OCI-LY7 (cell line): ENCODE measurements at regions not wholly inside any gene's neighbourhood (a gene's known extent, or its start where the extent isn't known, plus 50 kb on each side); places are given as distances from the start of the nearest gene placed in this dataset.
"Not testable (repeated sequence)": the region's sequence is repeated elsewhere in the genome, so short reads cannot be mapped to it uniquely, and the experiment has no call there.

Experiments used
- BruUV-seq: library from RNA; stranded (reverse); fragments of 400-500 nt; replicated peaks from 2 replicates; lab custom pipeline; 2021; lab: Mats Ljungman, UMichigan
- CTCF ChIA-PET: fragments of 300-600 bp; sonication (Branson Sonifier 250); formaldehyde crosslinking; loops from one replicate; lab custom pipeline; 2022; ENCODE audit warnings: antibody characterized with exemption; ENCODE audit not compliant: unreplicated experiment; lab: Charles Lee
- POLR2A ChIA-PET: fragments of 300-600 bp; sonication (Branson Sonifier 250); formaldehyde crosslinking; loops from one replicate; lab custom pipeline; 2022; ENCODE audit warnings: antibody characterized with exemption; lab: Charles Lee
- DNase-seq: peaks from one replicate; pipeline ENCODE4 v3.0.0-alpha.2; 2015; ENCODE audit warnings: low spot score
- H2AFZ ChIP-seq: fragments of 200-600 bp; sonication (generic), shearing (Covaris generic); 2 replicates; pipeline ENCODE4 v1.6.1; 2014; ENCODE audit warnings: mild to moderate bottlenecking, antibody characterized with exemption, low read length, moderate library complexity
- H3K27ac ChIP-seq: fragments of 200-600 bp; sonication (generic); 2 replicates; pipeline ENCODE4 v1.5.1; 2014; ENCODE audit warnings: mixed run types, low read depth, mild to moderate bottlenecking, moderate library complexity, low read length, inconsistent platforms; ENCODE audit not compliant: poor library complexity, severe bottlenecking
- H3K36me3 ChIP-seq: fragments of 200-600 bp; sonication (generic); 2 replicates; pipeline ENCODE4 v1.6.1; 2014; ENCODE audit warnings: mild to moderate bottlenecking, antibody characterized with exemption, low read length, moderate library complexity, mixed read lengths; ENCODE audit not compliant: insufficient read depth
- H3K4me1 ChIP-seq: fragments of 200-600 bp; sonication (generic); 2 replicates; pipeline ENCODE4 v1.5.1; 2014; ENCODE audit warnings: mild to moderate bottlenecking, low read length; ENCODE audit not compliant: insufficient read depth, poor library complexity, severe bottlenecking
- H3K4me2 ChIP-seq: fragments of 200-600 bp; sonication (generic); 2 replicates; pipeline ENCODE4 v1.6.1; 2014; ENCODE audit warnings: mild to moderate bottlenecking, low read length
- H3K4me3 ChIP-seq: fragments of 200-600 bp; sonication (generic); 2 replicates; pipeline ENCODE4 v1.5.1; 2014; ENCODE audit warnings: mild to moderate bottlenecking, low read depth, low read length; ENCODE audit not compliant: poor library complexity, severe bottlenecking
- H3K79me2 ChIP-seq: fragments of 200-600 bp; sonication (generic); 2 replicates; pipeline ENCODE4 v1.6.1; 2016; ENCODE audit warnings: low read depth, mild to moderate bottlenecking, low read length, moderate library complexity, mixed read lengths; ENCODE audit not compliant: insufficient read depth
- H3K9me2 ChIP-seq: fragments of 200-600 bp; sonication (generic); 2 replicates; pipeline ENCODE4 v1.6.1; 2016; ENCODE audit warnings: mild to moderate bottlenecking, low read length, mixed read lengths; ENCODE audit not compliant: insufficient read depth
- H3K9me3 ChIP-seq: fragments of 200-600 bp; sonication (generic); 2 replicates; pipeline ENCODE4 v1.6.1; 2014; ENCODE audit warnings: mild to moderate bottlenecking, mixed run types, low read length, mixed read lengths
- H4K20me1 ChIP-seq: fragments of 200-600 bp; sonication (generic); 2 replicates; pipeline ENCODE4 v1.6.1; 2014; ENCODE audit warnings: mild to moderate bottlenecking, antibody characterized with exemption, low read length, moderate library complexity, mixed read lengths; ENCODE audit not compliant: insufficient read depth
- EZH2phosphoT487 ChIP-seq: fragments of 200-600 bp; sonication (generic); IDR thresholded peaks from 2 replicates; pipeline ENCODE4 v1.6.1; 2018; ENCODE audit warnings: low read depth, borderline replicate concordance, mild to moderate bottlenecking, mixed run types, antibody characterized with exemption, low read length, moderate library complexity, mixed read lengths
- intact Hi-C: fragments of 100-400 bp; cut with micrococcal nuclease; formaldehyde crosslinking; loops from one replicate; pipeline ENCODE4 v1.10.0; 2022; ENCODE audit not compliant: unreplicated experiment
- TF ChIP-seq, protein P1 (sequence below): fragments of 200-600 bp; sonication (generic); conservative IDR thresholded peaks from 2 replicates; pipeline ENCODE4 v1.5.1; 2014; ENCODE audit warnings: mild to moderate bottlenecking, antibody characterized with exemption, low read length, moderate library complexity, mixed read lengths

DNA sequence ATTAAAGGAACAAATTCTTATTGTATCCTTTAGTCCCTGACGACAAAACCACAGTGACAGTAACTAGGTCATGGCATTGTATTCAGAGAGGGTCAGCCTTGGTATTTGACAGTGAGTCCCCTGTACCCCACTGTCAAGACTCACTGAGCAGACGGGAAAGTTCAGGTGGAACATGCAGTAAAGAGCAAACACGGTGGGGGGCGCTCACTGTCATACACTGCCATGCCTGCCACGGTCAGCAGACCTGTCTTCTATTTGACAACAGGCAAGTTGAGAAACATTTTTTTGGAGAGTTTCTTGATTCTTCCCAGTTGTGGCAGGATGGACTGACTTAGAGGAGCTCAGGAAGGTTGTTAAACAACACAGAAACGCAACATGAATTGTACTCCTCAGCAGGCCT is 681.6 kb downstream of the KCNJ18 start:
- no peak overlapping the region for H2AFZ ChIP-seq
- no peak overlapping the region for H3K4me2 ChIP-seq
- H3K9me2 ChIP-seq: no peaks in the 10 kb centered on the region
- intact Hi-C loops: no loop called here
- CTCF ChIA-PET: no interaction called here
- no peak overlapping the region for H3K27ac ChIP-seq
- H3K79me2 ChIP-seq: no peaks in the 10 kb centered on the region
- no peaks in the 10 kb centered on the region for H3K36me3 ChIP-seq
- H4K20me1 ChIP-seq: no peaks in the 10 kb centered on the region
- DNase-seq: no peak
- no peaks in the 10 kb centered on the region for H3K4me1 ChIP-seq
- BruUV-seq: no TSS peak
- H3K4me3 ChIP-seq: no peak overlapping the region
- POLR2A ChIA-PET: no interaction called here
- TF ChIP-seq, protein P1, sequence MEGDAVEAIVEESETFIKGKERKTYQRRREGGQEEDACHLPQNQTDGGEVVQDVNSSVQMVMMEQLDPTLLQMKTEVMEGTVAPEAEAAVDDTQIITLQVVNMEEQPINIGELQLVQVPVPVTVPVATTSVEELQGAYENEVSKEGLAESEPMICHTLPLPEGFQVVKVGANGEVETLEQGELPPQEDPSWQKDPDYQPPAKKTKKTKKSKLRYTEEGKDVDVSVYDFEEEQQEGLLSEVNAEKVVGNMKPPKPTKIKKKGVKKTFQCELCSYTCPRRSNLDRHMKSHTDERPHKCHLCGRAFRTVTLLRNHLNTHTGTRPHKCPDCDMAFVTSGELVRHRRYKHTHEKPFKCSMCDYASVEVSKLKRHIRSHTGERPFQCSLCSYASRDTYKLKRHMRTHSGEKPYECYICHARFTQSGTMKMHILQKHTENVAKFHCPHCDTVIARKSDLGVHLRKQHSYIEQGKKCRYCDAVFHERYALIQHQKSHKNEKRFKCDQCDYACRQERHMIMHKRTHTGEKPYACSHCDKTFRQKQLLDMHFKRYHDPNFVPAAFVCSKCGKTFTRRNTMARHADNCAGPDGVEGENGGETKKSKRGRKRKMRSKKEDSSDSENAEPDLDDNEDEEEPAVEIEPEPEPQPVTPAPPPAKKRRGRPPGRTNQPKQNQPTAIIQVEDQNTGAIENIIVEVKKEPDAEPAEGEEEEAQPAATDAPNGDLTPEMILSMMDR: no peak
- no peaks in the 10 kb centered on the region for H3K9me3 ChIP-seq

GRCh38 chr17:22374741-22375140 is 682.4 kb downstream of the KCNJ18 start:
- Histone ChIP-seq H3K27ac (no peak overlapping the region), H3K9me2 (no peaks in the 10 kb centered on the region), H3K4me1 (no peaks in the 10 kb centered on the region), H3K4me3 (no peak overlapping the region), H4K20me1 (no peaks in the 10 kb centered on the region), H3K9me3 (no peaks in the 10 kb centered on the region), H2AFZ (no peak overlapping the region), H3K4me2 (no peak overlapping the region), H3K79me2 (no peaks in the 10 kb centered on the region), H3K36me3 (no peaks in the 10 kb centered on the region)
- DNase-seq: no peak
- intact Hi-C loops: no loop called here
- no TSS peak for BruUV-seq
- CTCF ChIA-PET: no interaction called here
- TF ChIP-seq EZH2phosphoT487: no peak
- TF ChIP-seq, protein P1: no peak
- POLR2A ChIA-PET: no interaction called here

DNA sequence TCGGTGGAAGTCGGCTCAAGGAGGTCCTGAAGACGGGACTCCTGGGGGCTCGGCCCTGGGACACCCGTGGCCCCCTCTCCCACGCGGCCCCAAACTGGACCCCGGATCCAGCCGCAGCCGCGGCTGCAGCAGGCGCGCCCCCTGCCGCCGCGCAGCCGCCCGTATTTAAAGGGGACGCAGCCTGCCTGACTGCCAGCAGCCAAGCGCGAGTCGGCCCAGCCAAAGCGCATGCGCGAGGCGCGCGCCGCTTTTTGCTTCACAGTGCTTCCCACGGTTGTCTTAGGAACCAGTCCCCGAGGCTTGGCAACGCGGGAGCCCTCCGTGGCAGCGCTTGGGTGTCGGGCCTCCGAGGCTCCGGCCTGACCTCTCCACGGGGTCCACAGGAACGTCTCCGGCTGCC is 684.4 kb downstream of the KCNJ18 start:
- DNase-seq, intact Hi-C loops, H2AFZ ChIP-seq, H3K36me3 ChIP-seq, H3K4me3 ChIP-seq, H3K79me2 ChIP-seq, BruUV-seq, H3K9me3 ChIP-seq, H3K27ac ChIP-seq, POLR2A ChIA-PET, CTCF ChIA-PET, H3K9me2 ChIP-seq, H4K20me1 ChIP-seq, H3K4me2 ChIP-seq, H3K4me1 ChIP-seq: not testable (repeated sequence)

DNA sequence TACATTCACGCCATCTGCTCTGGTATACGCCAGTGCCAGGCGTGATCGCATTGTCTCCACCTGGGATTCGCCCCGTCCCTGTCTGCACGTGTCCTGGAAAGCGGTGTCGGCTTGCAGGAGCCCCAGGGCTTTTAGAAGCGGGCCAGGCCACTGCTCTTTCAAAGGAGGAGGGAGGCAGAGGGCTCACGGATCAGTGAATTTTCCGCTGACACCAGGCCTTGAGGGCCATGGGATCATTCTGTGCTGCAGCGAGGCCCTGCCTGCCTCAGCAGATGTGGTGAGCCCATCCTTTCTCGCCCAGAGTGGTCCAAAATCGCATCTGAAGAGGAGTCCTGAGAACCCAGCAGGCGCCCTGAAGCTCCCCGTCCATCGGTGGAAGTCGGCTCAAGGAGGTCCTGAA is 686.4 kb downstream of the KCNJ18 start:
- H3K9me3 ChIP-seq, H3K27ac ChIP-seq, DNase-seq, H3K4me1 ChIP-seq, POLR2A ChIA-PET, H2AFZ ChIP-seq, CTCF ChIA-PET, H3K4me3 ChIP-seq, H3K36me3 ChIP-seq, BruUV-seq, H3K4me2 ChIP-seq, H4K20me1 ChIP-seq, H3K9me2 ChIP-seq, H3K79me2 ChIP-seq, intact Hi-C loops: not testable (repeated sequence)

DNA sequence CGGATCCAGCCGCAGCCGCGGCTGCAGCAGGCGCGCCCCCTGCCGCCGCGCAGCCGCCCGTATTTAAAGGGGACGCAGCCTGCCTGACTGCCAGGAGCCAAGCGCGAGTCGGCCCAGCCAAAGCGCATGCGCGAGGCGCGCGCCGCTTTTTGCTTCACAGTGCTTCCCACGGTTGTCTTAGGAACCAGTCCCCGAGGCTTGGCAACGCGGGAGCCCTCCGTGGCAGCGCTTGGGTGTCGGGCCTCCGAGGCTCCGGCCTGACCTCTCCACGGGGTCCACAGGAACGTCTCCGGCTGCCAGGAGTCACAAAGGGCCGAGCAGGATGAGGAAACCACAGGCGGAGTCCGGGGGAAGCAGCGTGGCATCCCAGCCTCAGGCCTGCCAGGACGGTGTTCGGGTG is 689.3 kb downstream of the KCNJ18 start:
- H3K4me1 ChIP-seq, H3K79me2 ChIP-seq, CTCF ChIA-PET, H2AFZ ChIP-seq, H3K36me3 ChIP-seq, H3K9me2 ChIP-seq, POLR2A ChIA-PET, DNase-seq, H3K9me3 ChIP-seq, H3K4me2 ChIP-seq, H3K27ac ChIP-seq, BruUV-seq, intact Hi-C loops, H4K20me1 ChIP-seq, H3K4me3 ChIP-seq: not testable (repeated sequence)
